Left lung (tissue), 4 donors: ENCODE measurements at regions not wholly inside any gene's neighbourhood (a gene's known extent, or its start where the extent isn't known, plus 50 kb on each side); places are given as distances from the start of the nearest gene placed in this dataset.

Experiments
- ATAC-seq: fragments of 200-7000 bp; cut with Tn5 transposase; one replicate; pipeline ENCODE4 v1.9.1; 2020; ENCODE audit warnings: moderate library complexity
- DNase-seq, 4 donors: peaks; one replicate each; pipeline ENCODE4 v3.0.0-alpha.2; 2013 to 2020
- H3K27ac ChIP-seq, 2 donors: fragments of 200-600 bp; sonication (generic) in 1 of 2; one replicate each; pipeline versions ENCODE4 v1.5.0 to v1.8.0; 2020 to 2021
- H3K27me3 ChIP-seq, 2 donors: fragments of 200-600 bp; sonication (generic) in 1 of 2; one replicate each; pipeline versions ENCODE4 v1.5.0 to v1.8.0; 2020 to 2021
- H3K36me3 ChIP-seq, 2 donors: fragments of 200-600 bp; sonication (generic) in 1 of 2; one replicate each; pipeline versions ENCODE4 v1.5.0 to v1.8.0; 2020 to 2021
- H3K4me1 ChIP-seq, 2 donors: fragments of 200-600 bp; one replicate each; pipeline ENCODE4 v1.8.0; 2021
- H3K4me3 ChIP-seq, 2 donors: fragments of 200-600 bp; sonication (generic) in 1 of 2; one replicate each; pipeline versions ENCODE4 v1.5.0 to v1.8.0; 2020 to 2021; ENCODE audit warnings: mild to moderate bottlenecking in 1 of 2
- H3K9me3 ChIP-seq, 2 donors: fragments of 200-600 bp; sonication (generic) in 1 of 2; one replicate each; pipeline versions ENCODE4 v1.5.0 to v1.8.0; 2020 to 2021
- CTCF ChIP-seq, 2 donors: fragments of 200-600 bp; sonication (generic) in 1 of 2; IDR thresholded peaks; one replicate each; pipeline versions ENCODE4 v1.5.0 to v1.8.0; 2021; ENCODE audit warnings: antibody characterized with exemption in 2 of 2
- intact Hi-C, 2 donors: fragments of 100-400 bp; cut with DNase I; formaldehyde crosslinking; loops; one replicate each; pipeline versions ENCODE4 v1.11.2 to v1.14.2; 2022
- donor health status: DM: no; HTN: yes; CAD: no.
- donor health status: DM: no; HTN: no; CAD: no.

- Histone ChIP-seq H3K4me1 (no peaks in the 10 kb centered on the region), H3K27ac (no peak overlapping the region), H3K9me3 (no peaks in the 10 kb centered on the region), H3K27me3 (no peaks in the 10 kb centered on the region), H3K36me3 (no peaks in the 10 kb centered on the region), H3K4me3 (no peak overlapping the region)
- no peak for ATAC-seq
- no peak for DNase-seq
- intact Hi-C loops = no loop called here
- no peak for TF ChIP-seq CTCF (IDR thresholded peaks at IDR 0.05)
Measured at GRCh38 chr18:2138552-2138951, 432.8 kb downstream of the METTL4 start.

DNA sequence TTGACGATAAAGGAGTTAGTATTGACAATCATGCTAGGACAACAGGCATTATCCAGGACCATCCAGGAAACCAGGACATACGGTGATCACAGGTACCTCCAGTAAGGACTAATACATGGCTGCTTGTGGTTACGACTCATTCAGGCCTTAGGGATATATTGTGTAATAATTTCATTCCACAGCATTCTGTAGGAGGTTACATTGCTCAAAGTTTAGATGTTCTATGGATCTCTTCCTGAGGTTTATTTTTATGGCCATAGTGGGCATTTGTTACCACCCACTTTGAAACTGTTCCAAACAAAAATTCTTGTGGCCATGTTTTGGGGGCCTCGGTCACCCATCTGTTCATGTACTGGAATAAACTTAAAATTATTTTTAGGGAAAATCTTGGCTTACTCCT is 431.6 kb downstream of the METTL4 start:
- Histone ChIP-seq H3K27me3 (no peaks in the 10 kb centered on the region), H3K4me1 (no peaks in the 10 kb centered on the region), H3K4me3 (no peak overlapping the region), H3K27ac (no peak overlapping the region), H3K36me3 (no peaks in the 10 kb centered on the region), H3K9me3 (no peaks in the 10 kb centered on the region)
- ATAC-seq (no peak), DNase-seq (no peak)
- no peak for TF ChIP-seq CTCF (IDR thresholded peaks at IDR 0.05)
- intact Hi-C loops = no loop called here

GRCh38 chr18:2143636-2144035 is 427.7 kb downstream of the METTL4 start:
- no peak overlapping the region for H3K4me3 ChIP-seq
- H3K27me3 ChIP-seq = no peaks in the 10 kb centered on the region
- H3K27ac ChIP-seq = no peak overlapping the region
- TF ChIP-seq CTCF (IDR thresholded peaks at IDR 0.05) = no peak
- intact Hi-C loops = no loop called here
- H3K4me1 ChIP-seq = no peaks in the 10 kb centered on the region
- no peaks in the 10 kb centered on the region for H3K9me3 ChIP-seq
- no peak for DNase-seq
- H3K36me3 ChIP-seq = no peaks in the 10 kb centered on the region
- no peak for ATAC-seq

GRCh38 chr18:2144811-2145210 is 426.5 kb downstream of the METTL4 start:
- no peak for ATAC-seq
- Histone ChIP-seq H3K27me3 (no peaks in the 10 kb centered on the region), H3K4me1 (no peaks in the 10 kb centered on the region)

DNA sequence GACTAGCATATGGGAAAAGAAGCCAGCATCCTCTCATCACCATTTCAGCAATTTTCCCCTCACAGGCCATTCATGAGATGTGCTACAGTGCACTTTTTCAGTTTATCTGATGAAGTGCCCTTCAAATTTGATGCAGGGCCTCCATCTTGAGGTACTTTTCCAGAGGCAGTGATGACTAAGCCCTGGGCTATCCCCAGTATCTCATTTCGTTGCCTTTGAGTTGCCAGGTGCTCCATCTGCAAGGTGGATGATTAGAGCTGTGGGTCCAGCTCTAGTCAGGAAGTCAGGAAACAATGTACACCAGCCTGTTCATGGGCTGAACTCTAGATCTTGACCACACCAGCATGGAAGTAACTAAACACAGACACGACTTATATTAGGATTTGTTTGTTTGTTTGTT is 425.2 kb downstream of the METTL4 start:
- H3K4me3 ChIP-seq = no peak overlapping the region
- H3K36me3 ChIP-seq = no peaks in the 10 kb centered on the region
- H3K27ac ChIP-seq = no peak overlapping the region
- ATAC-seq (no peak), DNase-seq (no peak)
- intact Hi-C loops = no loop called here
- TF ChIP-seq CTCF (IDR thresholded peaks at IDR 0.05) = no peak
- no peaks in the 10 kb centered on the region for H3K9me3 ChIP-seq
- no peaks in the 10 kb centered on the region for H3K4me1 ChIP-seq
- no peaks in the 10 kb centered on the region for H3K27me3 ChIP-seq

More at GRCh38 chr18:2144811-2145210, 426.5 kb downstream of the METTL4 start:
- H3K27ac ChIP-seq = no peak overlapping the region
- H3K4me3 ChIP-seq = no peak overlapping the region
- no peak for TF ChIP-seq CTCF (IDR thresholded peaks at IDR 0.05)
- H3K36me3 ChIP-seq = no peaks in the 10 kb centered on the region
- intact Hi-C loops = no loop called here
- H3K9me3 ChIP-seq = no peaks in the 10 kb centered on the region
- DNase-seq = no peak
